Fibroblast of skin of left quadriceps (primary cell): ENCODE measurements at regions not wholly inside any gene's neighbourhood (a gene's known extent, or its start where the extent isn't known, plus 50 kb on each side); places are given as distances from the start of the nearest gene placed in this dataset.

Experiments
- DNase-seq, 2 experiments: peaks; one replicate each; pipeline ENCODE4 v3.0.0-alpha.2; 2013; ENCODE audit warnings: low read depth in 2 of 2

GRCh38 chr20:10806539-10806938 lies 132.7 kb upstream of the JAG1 start:
- no peak for DNase-seq

DNA sequence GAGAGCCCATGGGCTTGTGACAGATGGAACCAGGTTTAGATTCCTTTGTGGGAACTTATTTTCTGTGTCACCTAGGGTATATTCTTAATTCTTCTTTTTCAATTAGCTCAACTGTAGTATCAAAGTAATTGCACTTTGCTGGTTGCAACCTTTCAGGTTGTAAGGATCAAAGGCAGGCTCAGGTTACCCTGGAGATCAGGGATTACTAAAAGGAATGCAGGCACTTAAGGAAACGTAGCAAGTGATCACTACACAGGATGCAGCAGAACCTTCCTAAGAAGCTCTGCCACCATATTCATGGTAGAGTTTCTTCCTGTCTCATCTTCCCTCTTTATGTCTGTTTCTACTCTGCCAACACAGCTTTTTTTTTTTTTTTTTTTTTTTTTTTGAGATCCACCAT lies 133.2 kb upstream of the JAG1 start:
- DNase-seq: no peak

DNA sequence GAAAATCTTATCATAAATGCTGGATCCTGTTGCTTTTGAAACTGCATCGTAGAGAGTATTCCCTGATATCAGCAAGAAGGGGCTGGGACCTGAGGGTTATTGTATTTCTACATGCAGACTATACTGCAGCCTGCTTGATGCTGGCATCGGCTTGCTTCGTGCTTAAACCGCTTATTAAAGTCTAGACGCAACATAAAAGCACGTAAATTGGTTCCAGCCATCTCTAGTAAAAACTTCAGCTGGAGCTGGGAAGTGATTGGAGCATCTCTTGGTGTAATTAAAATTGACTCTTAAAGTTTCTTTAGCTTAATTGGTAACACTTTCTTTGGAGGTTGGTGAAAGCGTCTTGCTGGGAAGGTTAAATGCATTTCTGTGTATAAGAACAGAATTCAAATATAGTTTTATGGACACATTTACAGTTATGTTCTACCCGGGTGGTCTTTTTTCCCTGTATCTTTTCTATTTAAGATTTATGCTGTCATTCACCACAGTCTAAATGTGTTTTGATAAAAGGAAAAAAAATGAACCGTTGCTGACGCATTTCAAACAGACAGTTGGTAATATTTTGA lies 139.0 kb upstream of the JAG1 start:
- peak; percentile 12 to 29 for DNase-seq

DNA sequence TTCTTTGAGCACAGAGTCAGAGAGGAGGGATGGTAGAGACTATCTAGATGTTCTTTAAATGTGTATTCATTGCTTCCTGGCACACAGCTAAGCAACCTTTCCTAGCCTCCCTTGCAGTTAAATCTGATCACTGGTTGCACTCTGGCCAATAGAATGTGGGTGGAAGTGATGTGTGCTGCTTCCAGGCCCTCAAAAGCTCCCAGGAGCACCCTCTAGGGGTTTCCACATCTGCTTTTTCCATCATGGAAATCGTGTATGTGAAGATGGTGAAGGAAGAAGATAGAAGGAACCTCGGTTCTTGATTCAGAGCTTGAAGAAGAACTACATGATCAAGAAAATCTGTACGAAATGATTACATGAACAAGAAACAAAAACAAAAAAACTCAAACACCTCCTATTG lies 149.8 kb upstream of the JAG1 start:
- DNase-seq: no peak

- DNase-seq: no peak
Observed at GRCh38 chr20:10824750-10825500, 151.1 kb upstream of the JAG1 start.

GRCh38 chr20:10826111-10826510 lies 152.3 kb upstream of the JAG1 start:
- no peak for DNase-seq

- no peak for DNase-seq
Observed at GRCh38 chr20:10828180-10828579, 154.4 kb upstream of the JAG1 start.

- peak in 1 of 2 experiments; percentile 43 for DNase-seq
Observed at GRCh38 chr20:10832141-10832540, 158.3 kb upstream of the JAG1 start.

- DNase-seq: no peak
Observed at GRCh38 chr20:10837901-10838300, 164.1 kb upstream of the JAG1 start.

GRCh38 chr20:10842116-10842515 lies 168.3 kb upstream of the JAG1 start:
- DNase-seq: no peak

DNA sequence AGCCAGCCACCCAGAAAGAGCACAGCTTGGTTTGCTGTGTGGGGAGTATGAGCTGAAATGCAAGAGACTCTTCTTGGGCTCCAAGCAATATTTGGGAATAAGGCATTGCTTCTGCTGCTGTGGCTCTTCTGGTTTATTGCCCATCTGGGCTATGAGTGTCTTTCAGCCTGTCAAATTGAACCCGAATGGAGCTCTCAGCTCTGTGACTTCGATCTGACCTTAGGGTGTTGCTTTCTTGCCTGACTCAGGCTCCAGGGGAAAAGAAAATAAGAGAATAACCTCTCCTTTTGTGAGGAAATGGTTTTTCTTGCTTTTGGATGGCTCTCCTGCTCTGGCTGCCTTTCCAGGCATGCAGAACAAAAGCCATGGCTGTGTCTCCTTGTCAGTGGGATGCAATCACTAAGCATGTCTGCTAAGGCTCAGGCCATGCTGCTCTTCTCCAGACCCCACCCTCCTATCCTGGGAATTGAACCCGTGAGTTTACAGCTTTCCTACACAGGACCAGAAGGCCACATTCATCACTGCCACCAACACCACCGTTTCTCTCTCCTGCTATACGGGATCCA lies 169.4 kb upstream of the JAG1 start:
- no peak for DNase-seq

- DNase-seq: peak; percentile 75 to 78
Observed at GRCh38 chr20:10846766-10847165, 173.0 kb upstream of the JAG1 start.

GRCh38 chr20:10848810-10849370 lies 175.1 kb upstream of the JAG1 start:
- peak; percentile 85 to 87 for DNase-seq

- no peak for DNase-seq
Observed at GRCh38 chr20:10853176-10853575, 179.4 kb upstream of the JAG1 start.

DNA sequence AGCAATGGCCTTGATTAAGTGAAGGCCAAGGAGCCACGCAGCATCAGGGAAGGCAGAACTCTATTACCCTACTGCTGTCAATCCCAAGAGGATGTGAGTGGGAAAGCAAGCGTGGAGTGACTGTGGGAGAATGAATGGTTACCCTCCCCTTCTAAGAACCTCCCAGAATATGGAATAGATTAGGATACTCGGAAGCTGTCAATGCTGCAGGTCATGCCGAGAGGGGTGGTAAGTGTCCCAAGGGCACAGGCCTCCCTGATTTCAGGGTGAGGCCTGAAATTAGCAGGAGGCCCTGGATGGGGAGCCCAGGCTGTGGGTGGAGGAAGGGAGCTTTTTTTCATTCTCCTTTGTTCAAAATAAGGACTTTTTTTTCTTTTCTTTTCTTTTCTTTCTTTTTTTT lies 179.9 kb upstream of the JAG1 start:
- no peak for DNase-seq

GRCh38 chr20:10854976-10855375 lies 181.2 kb upstream of the JAG1 start:
- DNase-seq: no peak

GRCh38 chr20:10855778-10856177 lies 182.0 kb upstream of the JAG1 start:
- DNase-seq: no peak

- no peak for DNase-seq
Observed at GRCh38 chr20:10856237-10857015, 182.6 kb upstream of the JAG1 start.

GRCh38 chr20:10857352-10858070 lies 183.7 kb upstream of the JAG1 start:
- DNase-seq: no peak

DNA sequence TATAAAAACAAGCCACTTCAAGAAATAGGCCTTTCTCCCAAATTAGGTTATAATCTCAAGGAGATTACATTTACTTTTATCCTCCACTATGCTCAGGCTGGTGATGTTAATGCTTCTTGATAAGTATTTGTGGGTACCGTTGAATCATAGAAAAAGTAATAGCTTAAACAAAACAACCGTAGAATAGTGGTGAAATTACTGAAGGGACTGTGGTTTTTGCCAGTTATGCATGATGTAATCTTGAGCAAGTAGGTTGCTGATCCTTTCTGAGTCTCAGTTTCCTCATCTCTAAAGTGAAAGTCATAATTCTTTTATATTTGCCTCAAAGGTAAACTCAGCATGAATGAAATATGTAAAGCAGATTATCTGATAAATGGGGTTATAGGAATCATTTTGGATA lies 187.3 kb upstream of the JAG1 start:
- no peak for DNase-seq

DNA sequence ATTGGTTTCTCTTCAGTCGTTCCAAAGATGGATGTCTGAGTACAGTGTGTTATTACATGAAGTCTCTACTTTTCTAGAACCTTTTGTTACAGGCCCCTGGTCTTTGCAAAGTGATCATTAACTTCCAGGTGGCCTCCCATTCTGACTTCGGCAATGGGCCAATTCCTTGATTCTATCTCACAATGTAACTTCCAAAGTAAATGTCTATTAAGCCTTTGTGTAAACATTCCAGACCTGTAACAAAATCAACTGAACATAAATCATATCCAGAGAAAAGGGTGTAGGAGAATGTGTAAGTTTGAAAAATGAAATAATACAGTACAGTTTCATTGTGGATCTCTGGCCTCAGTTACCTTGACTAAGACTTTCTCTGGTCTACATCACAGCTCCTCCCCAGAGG lies 187.8 kb upstream of the JAG1 start:
- DNase-seq: no peak
